HG03442 (cell line): ENCODE measurements at regions not wholly inside any gene's neighbourhood (a gene's known extent, or its start where the extent isn't known, plus 50 kb on each side); places are given as distances from the start of the nearest gene placed in this dataset.

Source experiments
- ATAC-seq: cut with Tn5 transposase; IDR thresholded peaks from one replicate; pipeline ENCODE4 v1.9.1; 2021; ENCODE audit warnings: mild to moderate bottlenecking, moderate library complexity; ENCODE audit not compliant: unreplicated experiment

- no peak for ATAC-seq
Measured at GRCh38 chr13:99617474-99618255, 116.4 kb downstream of the TM9SF2 start.

- ATAC-seq, result peak; percentile 82
Measured at GRCh38 chr13:99614465-99614885, 113.2 kb downstream of the TM9SF2 start.
